ENCODE measurements at regions not wholly inside any gene's neighbourhood (a gene's known extent, or its start where the extent isn't known, plus 50 kb on each side); places are given as distances from the start of the nearest gene placed in this dataset.

GRCh38 chr2:41420872-41421271, 626.9 kb upstream of the PKDCC start:
- no peak for TF ChIP-seq CTCF (IDR thresholded peaks at IDR 0.05; ENCODE audit: low read depth, low read length)
- no peak for TF ChIP-seq EZH2phosphoT487 (IDR thresholded peaks at IDR 0.05; ENCODE audit: low read depth)
